ENCODE measurements at regions not wholly inside any gene's neighbourhood (a gene's known extent, or its start where the extent isn't known, plus 50 kb on each side); places are given as distances from the start of the nearest gene placed in this dataset.

GRCh38 chr5:157926977-157927376 lies 68.0 kb upstream of the CLINT1 start:
- TF ChIP-seq POLR2A (IDR thresholded peaks at IDR 0.05) = no peak
- no peak for TF ChIP-seq CTCF (IDR thresholded peaks at IDR 0.05)

All from adrenal gland (tissue), 5 donors.